ENCODE measurements at regions not wholly inside any gene's neighbourhood (a gene's known extent, or its start where the extent isn't known, plus 50 kb on each side); places are given as distances from the start of the nearest gene placed in this dataset.

GRCh38 chr7:108684629-108685028, 115.0 kb downstream of the DNAJB9 start:
- Histone ChIP-seq H3K27ac (no peak overlapping the region), H3K4me1 (no peaks in the 10 kb centered on the region), H3K4me3 (no peak overlapping the region), H3K36me3 (no peaks in the 10 kb centered on the region), H3K27me3 (no peaks in the 10 kb centered on the region), H3K9me3 (no peaks in the 10 kb centered on the region)
- FAIRE-seq (no peak), DNase-seq (no peak), ATAC-seq (no peak)
- 73 to 85% methylated on average over 4 of the region's 4 CpGs for WGBS, 2 donors
- intact Hi-C loops (cut with DNase I): no loop called here
- TF ChIP-seq, protein P1, sequence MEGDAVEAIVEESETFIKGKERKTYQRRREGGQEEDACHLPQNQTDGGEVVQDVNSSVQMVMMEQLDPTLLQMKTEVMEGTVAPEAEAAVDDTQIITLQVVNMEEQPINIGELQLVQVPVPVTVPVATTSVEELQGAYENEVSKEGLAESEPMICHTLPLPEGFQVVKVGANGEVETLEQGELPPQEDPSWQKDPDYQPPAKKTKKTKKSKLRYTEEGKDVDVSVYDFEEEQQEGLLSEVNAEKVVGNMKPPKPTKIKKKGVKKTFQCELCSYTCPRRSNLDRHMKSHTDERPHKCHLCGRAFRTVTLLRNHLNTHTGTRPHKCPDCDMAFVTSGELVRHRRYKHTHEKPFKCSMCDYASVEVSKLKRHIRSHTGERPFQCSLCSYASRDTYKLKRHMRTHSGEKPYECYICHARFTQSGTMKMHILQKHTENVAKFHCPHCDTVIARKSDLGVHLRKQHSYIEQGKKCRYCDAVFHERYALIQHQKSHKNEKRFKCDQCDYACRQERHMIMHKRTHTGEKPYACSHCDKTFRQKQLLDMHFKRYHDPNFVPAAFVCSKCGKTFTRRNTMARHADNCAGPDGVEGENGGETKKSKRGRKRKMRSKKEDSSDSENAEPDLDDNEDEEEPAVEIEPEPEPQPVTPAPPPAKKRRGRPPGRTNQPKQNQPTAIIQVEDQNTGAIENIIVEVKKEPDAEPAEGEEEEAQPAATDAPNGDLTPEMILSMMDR (IDR thresholded peaks at IDR 0.05): no peak

- intact Hi-C loops (cut with DNase I): no loop called here
- Histone ChIP-seq H3K4me3 (no peak overlapping the region), H3K27me3 (no peaks in the 10 kb centered on the region), H3K4me1 (no peaks in the 10 kb centered on the region), H3K36me3 (no peaks in the 10 kb centered on the region), H3K27ac (no peak overlapping the region), H3K9me3 (no peaks in the 10 kb centered on the region)
- ATAC-seq (no peak), DNase-seq (no peak), FAIRE-seq (no peak)
- 88 to 96% methylated on average over 1 of the region's 1 CpG for WGBS, 2 donors
- TF ChIP-seq, protein P1 (IDR thresholded peaks at IDR 0.05): no peak
These were observed 116.8 kb downstream of the DNAJB9 start for GRCh38 chr7:108686494-108686893.

DNA sequence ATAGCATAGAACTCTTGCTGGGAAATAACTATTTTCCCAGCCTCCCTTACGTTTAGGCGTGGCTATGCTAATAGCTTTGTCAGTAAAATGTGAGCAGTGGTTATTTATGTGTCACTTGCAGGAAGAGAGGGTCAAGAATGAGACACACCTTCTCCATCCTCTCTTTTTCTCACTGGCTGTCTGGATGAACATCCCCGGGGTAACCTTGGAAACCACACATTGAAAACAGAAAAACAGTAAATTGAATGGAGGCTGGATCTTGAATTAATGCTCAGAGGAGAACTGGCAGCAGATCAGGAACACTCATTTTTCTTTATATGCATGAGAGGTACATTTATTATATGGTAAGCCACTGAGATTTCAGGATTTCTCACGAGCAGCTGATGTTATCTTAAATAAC, 127.6 kb downstream of the DNAJB9 start:
- 38 to 53% methylated on average over 4 of the region's 4 CpGs for WGBS, 2 donors
- DNase-seq (no peak), FAIRE-seq (no peak), ATAC-seq (no peak)
- H3K27me3 ChIP-seq: no peaks in the 10 kb centered on the region
- no peak overlapping the region for H3K27ac ChIP-seq
- H3K4me1 ChIP-seq: no peaks in the 10 kb centered on the region
- no peaks in the 10 kb centered on the region for H3K9me3 ChIP-seq
- H3K4me3 ChIP-seq: no peak overlapping the region
- TF ChIP-seq, protein P1 (IDR thresholded peaks at IDR 0.05): no peak
- intact Hi-C loops (cut with DNase I): no loop called here
- H3K36me3 ChIP-seq: no peaks in the 10 kb centered on the region

DNA sequence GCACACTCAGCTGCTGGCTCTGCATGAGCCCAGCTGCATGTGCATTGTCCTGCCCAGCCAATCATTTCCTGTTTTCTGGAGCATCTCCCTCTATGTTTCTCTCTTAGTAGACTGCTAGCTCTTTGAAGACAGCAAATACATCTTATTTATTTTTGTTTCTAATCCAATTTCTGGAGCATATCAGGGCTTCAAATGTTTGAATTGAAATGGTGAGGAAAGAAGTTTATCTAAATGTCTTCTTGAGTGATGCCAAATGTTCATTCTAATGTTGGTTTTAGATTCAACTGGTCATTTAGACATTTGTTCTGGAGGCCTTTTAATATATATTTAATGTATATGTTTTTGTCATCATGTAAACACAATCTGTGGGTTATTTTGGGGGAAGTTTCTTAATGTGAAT, 141.9 kb downstream of the DNAJB9 start:
- intact Hi-C loops (cut with DNase I): no loop called here
- no peaks in the 10 kb centered on the region for H3K36me3 ChIP-seq
- FAIRE-seq: no peak

GRCh38 chr7:108716783-108717182, 147.1 kb downstream of the DNAJB9 start:
- no peak for DNase-seq
- intact Hi-C loops (cut with DNase I): no loop called here
- no peak overlapping the region for H3K4me3 ChIP-seq

More for the DNA sequence above, 141.9 kb downstream of the DNAJB9 start:
- Histone ChIP-seq H3K27me3 (no peaks in the 10 kb centered on the region), H3K4me1 (no peaks in the 10 kb centered on the region), H3K9me3 (no peaks in the 10 kb centered on the region), H3K27ac (no peak overlapping the region), H3K4me3 (no peak overlapping the region)
- TF ChIP-seq, protein P1 (IDR thresholded peaks at IDR 0.05): no peak
- ATAC-seq (no peak), DNase-seq (no peak)

More at GRCh38 chr7:108716783-108717182, 147.1 kb downstream of the DNAJB9 start:
- 81 to 83% methylated on average over 1 of the region's 1 CpG for WGBS, 2 donors
- Histone ChIP-seq H3K27ac (no peak overlapping the region), H3K4me1 (no peaks in the 10 kb centered on the region), H3K9me3 (no peaks in the 10 kb centered on the region), H3K36me3 (no peaks in the 10 kb centered on the region), H3K27me3 (no peaks in the 10 kb centered on the region)
- TF ChIP-seq, protein P1 (IDR thresholded peaks at IDR 0.05): no peak
- FAIRE-seq (no peak), ATAC-seq (no peak)

Data from pancreas (tissue), 10 donors.